OCI-LY7 (cell line): ENCODE measurements at regions not wholly inside any gene's neighbourhood (a gene's known extent, or its start where the extent isn't known, plus 50 kb on each side); places are given as distances from the start of the nearest gene placed in this dataset.

ENCODE experiments used
- EZH2phosphoT487 ChIP-seq: fragments of 200-600 bp; sonication (generic); IDR thresholded peaks from 2 replicates; pipeline ENCODE4 v1.6.1; 2018; ENCODE audit warnings: low read depth, borderline replicate concordance, mild to moderate bottlenecking, mixed run types, antibody characterized with exemption, low read length, moderate library complexity, mixed read lengths
- TF ChIP-seq, protein P1 (sequence below): fragments of 200-600 bp; sonication (generic); conservative IDR thresholded peaks from 2 replicates; pipeline ENCODE4 v1.5.1; 2014; ENCODE audit warnings: mild to moderate bottlenecking, antibody characterized with exemption, low read length, moderate library complexity, mixed read lengths

DNA sequence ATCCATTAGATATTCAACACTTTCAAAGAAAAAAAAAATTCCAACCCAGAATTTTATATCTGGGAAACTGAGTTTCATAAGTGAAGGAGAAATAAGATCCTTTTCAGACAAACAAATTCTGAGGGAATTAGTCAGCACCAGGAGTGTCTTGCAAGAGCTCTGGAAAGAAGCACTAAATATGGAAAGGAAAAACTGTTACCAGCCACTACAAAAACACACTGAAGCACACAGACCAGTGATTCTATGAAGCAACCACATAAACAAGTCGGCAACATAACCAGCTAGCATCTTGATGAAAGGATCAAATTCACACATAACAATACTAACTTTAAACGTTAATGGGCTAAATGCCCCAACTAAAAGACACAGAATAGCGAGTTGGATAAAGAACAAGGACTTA lies 368.4 kb upstream of the MIR17HG start:
- TF ChIP-seq, protein P1, sequence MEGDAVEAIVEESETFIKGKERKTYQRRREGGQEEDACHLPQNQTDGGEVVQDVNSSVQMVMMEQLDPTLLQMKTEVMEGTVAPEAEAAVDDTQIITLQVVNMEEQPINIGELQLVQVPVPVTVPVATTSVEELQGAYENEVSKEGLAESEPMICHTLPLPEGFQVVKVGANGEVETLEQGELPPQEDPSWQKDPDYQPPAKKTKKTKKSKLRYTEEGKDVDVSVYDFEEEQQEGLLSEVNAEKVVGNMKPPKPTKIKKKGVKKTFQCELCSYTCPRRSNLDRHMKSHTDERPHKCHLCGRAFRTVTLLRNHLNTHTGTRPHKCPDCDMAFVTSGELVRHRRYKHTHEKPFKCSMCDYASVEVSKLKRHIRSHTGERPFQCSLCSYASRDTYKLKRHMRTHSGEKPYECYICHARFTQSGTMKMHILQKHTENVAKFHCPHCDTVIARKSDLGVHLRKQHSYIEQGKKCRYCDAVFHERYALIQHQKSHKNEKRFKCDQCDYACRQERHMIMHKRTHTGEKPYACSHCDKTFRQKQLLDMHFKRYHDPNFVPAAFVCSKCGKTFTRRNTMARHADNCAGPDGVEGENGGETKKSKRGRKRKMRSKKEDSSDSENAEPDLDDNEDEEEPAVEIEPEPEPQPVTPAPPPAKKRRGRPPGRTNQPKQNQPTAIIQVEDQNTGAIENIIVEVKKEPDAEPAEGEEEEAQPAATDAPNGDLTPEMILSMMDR: no peak
- TF ChIP-seq EZH2phosphoT487: no peak
